ENCODE measurements at regions not wholly inside any gene's neighbourhood (a gene's known extent, or its start where the extent isn't known, plus 50 kb on each side); places are given as distances from the start of the nearest gene placed in this dataset.

DNA sequence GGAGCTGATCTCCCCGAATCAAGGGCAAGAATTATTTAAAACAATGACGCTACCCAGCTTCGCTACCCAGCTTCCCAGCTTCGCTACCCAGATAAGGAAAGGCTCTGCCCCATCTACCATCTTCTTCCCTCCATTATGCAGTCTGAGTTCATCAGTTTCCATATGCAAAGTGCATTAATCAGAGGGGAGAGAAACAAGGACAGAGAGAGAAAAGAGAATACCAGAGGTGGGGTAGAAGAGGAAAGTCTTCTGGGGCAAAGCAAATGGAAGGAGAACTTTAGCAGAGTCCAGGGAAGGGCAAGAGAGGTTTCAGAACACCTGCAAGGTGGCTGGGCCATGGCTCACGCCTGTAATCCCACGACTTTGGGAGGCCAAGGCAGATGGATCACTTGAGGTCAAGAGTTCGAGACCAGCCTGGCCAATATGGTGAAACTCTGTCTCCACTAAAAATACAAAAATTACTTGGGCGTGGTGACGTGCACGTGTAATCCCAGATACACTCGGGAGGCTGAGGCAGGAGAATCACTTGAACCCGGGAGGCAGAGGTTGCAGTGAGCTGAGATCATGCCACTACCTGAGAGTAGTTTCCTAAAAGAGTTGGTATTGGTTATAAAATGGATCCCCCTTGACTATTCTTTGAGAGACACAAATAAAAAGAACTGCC, 70.4 kb upstream of the SPATA12 start:
- TF ChIP-seq, protein P1, sequence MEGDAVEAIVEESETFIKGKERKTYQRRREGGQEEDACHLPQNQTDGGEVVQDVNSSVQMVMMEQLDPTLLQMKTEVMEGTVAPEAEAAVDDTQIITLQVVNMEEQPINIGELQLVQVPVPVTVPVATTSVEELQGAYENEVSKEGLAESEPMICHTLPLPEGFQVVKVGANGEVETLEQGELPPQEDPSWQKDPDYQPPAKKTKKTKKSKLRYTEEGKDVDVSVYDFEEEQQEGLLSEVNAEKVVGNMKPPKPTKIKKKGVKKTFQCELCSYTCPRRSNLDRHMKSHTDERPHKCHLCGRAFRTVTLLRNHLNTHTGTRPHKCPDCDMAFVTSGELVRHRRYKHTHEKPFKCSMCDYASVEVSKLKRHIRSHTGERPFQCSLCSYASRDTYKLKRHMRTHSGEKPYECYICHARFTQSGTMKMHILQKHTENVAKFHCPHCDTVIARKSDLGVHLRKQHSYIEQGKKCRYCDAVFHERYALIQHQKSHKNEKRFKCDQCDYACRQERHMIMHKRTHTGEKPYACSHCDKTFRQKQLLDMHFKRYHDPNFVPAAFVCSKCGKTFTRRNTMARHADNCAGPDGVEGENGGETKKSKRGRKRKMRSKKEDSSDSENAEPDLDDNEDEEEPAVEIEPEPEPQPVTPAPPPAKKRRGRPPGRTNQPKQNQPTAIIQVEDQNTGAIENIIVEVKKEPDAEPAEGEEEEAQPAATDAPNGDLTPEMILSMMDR (IDR thresholded peaks at IDR 0.05) = no peak
- TF ChIP-seq ZFX (IDR thresholded peaks at IDR 0.05; ENCODE audit: borderline replicate concordance) = no peak

Measured in 22Rv1 (cell line).